SK-N-SH treated with all-trans-retinoic acid at 6 μM for 48 hours (cell line): ENCODE measurements at regions not wholly inside any gene's neighbourhood (a gene's known extent, or its start where the extent isn't known, plus 50 kb on each side); places are given as distances from the start of the nearest gene placed in this dataset.

Experiments
- ATAC-seq: fragments of 200-7000 bp; cut with Tn5 transposase; 3 replicates; pipeline ENCODE4 v1.9.1; 2020; ENCODE audit warnings: mild to moderate bottlenecking, moderate library complexity
- ARNTL ChIP-seq: fragments of 450-650 bp; formaldehyde crosslinking; IDR thresholded peaks from 2 replicates; pipeline ENCODE4 v1.5.0; 2020; ENCODE audit warnings: low read depth, mild to moderate bottlenecking, moderate library complexity, borderline replicate concordance
- BACH2 ChIP-seq: fragments of 250-450 bp; sonication (Bioruptor Pico); IDR thresholded peaks from 2 replicates; pipeline ENCODE4 v1.9.0; 2021; ENCODE audit warnings: mild to moderate bottlenecking, borderline replicate concordance
- CREB5 ChIP-seq: fragments of 250-450 bp; sonication (Bioruptor Pico); IDR thresholded peaks from 2 replicates; pipeline ENCODE4 v1.5.1; 2020; ENCODE audit warnings: low read depth, mild to moderate bottlenecking, moderate library complexity
- CSDC2 ChIP-seq: fragments of 250-450 bp; sonication (Bioruptor Pico); IDR thresholded peaks from 2 replicates; pipeline ENCODE4 v1.5.0; 2020; ENCODE audit warnings: mild to moderate bottlenecking, moderate library complexity
- ESRRG ChIP-seq: fragments of 250-450 bp; sonication (Bioruptor Pico); IDR thresholded peaks from 2 replicates; pipeline ENCODE4 v1.6.1; 2021; ENCODE audit warnings: mild to moderate bottlenecking
- GLIS3 ChIP-seq: fragments of 250-450 bp; sonication (Bioruptor Pico); IDR thresholded peaks from 2 replicates; pipeline ENCODE4 v1.5.0; 2020; ENCODE audit warnings: mild to moderate bottlenecking, moderate library complexity
- ISL1 ChIP-seq: fragments of 250-450 bp; sonication (Bioruptor Pico); IDR thresholded peaks from 2 replicates; pipeline ENCODE4 v2.1.2; 2022; ENCODE audit warnings: mild to moderate bottlenecking, moderate library complexity
- OSR1 ChIP-seq: fragments of 250-450 bp; sonication (Bioruptor Pico); IDR thresholded peaks from 2 replicates; pipeline ENCODE4 v1.8.0; 2022; ENCODE audit warnings: moderate library complexity, mild to moderate bottlenecking, inconsistent platforms
- PATZ1 ChIP-seq: fragments of 250-450 bp; sonication (Bioruptor Pico); IDR thresholded peaks from 2 replicates; pipeline ENCODE4 v1.8.0; 2020; ENCODE audit warnings: mild to moderate bottlenecking, moderate library complexity, borderline replicate concordance
- PPARA ChIP-seq: fragments of 250-450 bp; sonication (Bioruptor Pico); IDR thresholded peaks from 2 replicates; pipeline ENCODE4 v1.5.0; 2020; ENCODE audit warnings: mild to moderate bottlenecking, borderline replicate concordance
- RARB ChIP-seq: fragments of 250-450 bp; sonication (Bioruptor Pico); IDR thresholded peaks from 2 replicates; pipeline ENCODE4 v1.8.0; 2021; ENCODE audit warnings: mild to moderate bottlenecking, moderate library complexity
- SNAI2 ChIP-seq: fragments of 250-450 bp; sonication (Bioruptor Pico); IDR thresholded peaks from 2 replicates; pipeline ENCODE4 v1.5.0; 2020; ENCODE audit warnings: mild to moderate bottlenecking, moderate library complexity
- TCF4 ChIP-seq: fragments of 250-450 bp; sonication (Bioruptor Pico); IDR thresholded peaks from 2 replicates; pipeline ENCODE4 v1.8.0; 2021; ENCODE audit warnings: mild to moderate bottlenecking, moderate library complexity, borderline replicate concordance
- TOX ChIP-seq: fragments of 250-450 bp; sonication (Bioruptor Pico); IDR thresholded peaks from 2 replicates; pipeline ENCODE4 v1.8.0; 2021; ENCODE audit warnings: mild to moderate bottlenecking, moderate library complexity, borderline replicate concordance
- ZC3H10 ChIP-seq: fragments of 250-450 bp; sonication (Bioruptor Pico); IDR thresholded peaks from 2 replicates; pipeline ENCODE4 v1.5.1; 2021; ENCODE audit warnings: mild to moderate bottlenecking, moderate library complexity
- ZFP3 ChIP-seq: fragments of 250-450 bp; sonication (Bioruptor Pico); IDR thresholded peaks from 2 replicates; pipeline ENCODE4 v1.5.0; 2020; ENCODE audit warnings: mild to moderate bottlenecking, moderate library complexity
- ZFP30 ChIP-seq: fragments of 450-650 bp; formaldehyde crosslinking; IDR thresholded peaks from 2 replicates; pipeline ENCODE4 v1.5.0; 2022; ENCODE audit warnings: mild to moderate bottlenecking, moderate library complexity
- ZNF565 ChIP-seq: fragments of 450-650 bp; formaldehyde crosslinking; conservative IDR thresholded peaks from 2 replicates; pipeline ENCODE4 v1.5.0; 2020; ENCODE audit warnings: low read depth, mild to moderate bottlenecking, moderate library complexity
- ZNF70 ChIP-seq: fragments of 450-650 bp; formaldehyde crosslinking; IDR thresholded peaks from 2 replicates; pipeline ENCODE4 v1.5.0; 2020; ENCODE audit warnings: mild to moderate bottlenecking, moderate library complexity
- TF ChIP-seq, protein P1 (sequence below): fragments of 250-450 bp; sonication (Bioruptor Pico); IDR thresholded peaks from 2 replicates; pipeline ENCODE4 v1.5.0; 2020; ENCODE audit warnings: mild to moderate bottlenecking, moderate library complexity
- TF ChIP-seq, protein P2 (sequence below): fragments of 250-450 bp; sonication (Bioruptor Pico); IDR thresholded peaks from 2 replicates; pipeline ENCODE4 v1.5.1; 2021; ENCODE audit warnings: mild to moderate bottlenecking, moderate library complexity
- TF ChIP-seq, protein P3 (sequence below): fragments of 250-450 bp; sonication (Bioruptor Pico); IDR thresholded peaks from 2 replicates; pipeline ENCODE4 v1.8.0; 2021; ENCODE audit warnings: low read depth, mild to moderate bottlenecking, moderate library complexity, borderline replicate concordance

GRCh38 chr6:84349542-84349941 lies 122.1 kb upstream of the CEP162 start (continued):
- TF ChIP-seq, protein P1, sequence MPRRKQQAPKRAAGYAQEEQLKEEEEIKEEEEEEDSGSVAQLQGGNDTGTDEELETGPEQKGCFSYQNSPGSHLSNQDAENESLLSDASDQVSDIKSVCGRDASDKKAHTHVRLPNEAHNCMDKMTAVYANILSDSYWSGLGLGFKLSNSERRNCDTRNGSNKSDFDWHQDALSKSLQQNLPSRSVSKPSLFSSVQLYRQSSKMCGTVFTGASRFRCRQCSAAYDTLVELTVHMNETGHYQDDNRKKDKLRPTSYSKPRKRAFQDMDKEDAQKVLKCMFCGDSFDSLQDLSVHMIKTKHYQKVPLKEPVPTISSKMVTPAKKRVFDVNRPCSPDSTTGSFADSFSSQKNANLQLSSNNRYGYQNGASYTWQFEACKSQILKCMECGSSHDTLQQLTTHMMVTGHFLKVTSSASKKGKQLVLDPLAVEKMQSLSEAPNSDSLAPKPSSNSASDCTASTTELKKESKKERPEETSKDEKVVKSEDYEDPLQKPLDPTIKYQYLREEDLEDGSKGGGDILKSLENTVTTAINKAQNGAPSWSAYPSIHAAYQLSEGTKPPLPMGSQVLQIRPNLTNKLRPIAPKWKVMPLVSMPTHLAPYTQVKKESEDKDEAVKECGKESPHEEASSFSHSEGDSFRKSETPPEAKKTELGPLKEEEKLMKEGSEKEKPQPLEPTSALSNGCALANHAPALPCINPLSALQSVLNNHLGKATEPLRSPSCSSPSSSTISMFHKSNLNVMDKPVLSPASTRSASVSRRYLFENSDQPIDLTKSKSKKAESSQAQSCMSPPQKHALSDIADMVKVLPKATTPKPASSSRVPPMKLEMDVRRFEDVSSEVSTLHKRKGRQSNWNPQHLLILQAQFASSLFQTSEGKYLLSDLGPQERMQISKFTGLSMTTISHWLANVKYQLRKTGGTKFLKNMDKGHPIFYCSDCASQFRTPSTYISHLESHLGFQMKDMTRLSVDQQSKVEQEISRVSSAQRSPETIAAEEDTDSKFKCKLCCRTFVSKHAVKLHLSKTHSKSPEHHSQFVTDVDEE (CRISPR knock-in tag): no peak
- TF ChIP-seq RARB (CRISPR knock-in tag): no peak
- no peak for TF ChIP-seq ZC3H10 (CRISPR knock-in tag)
- no peak for TF ChIP-seq BACH2
- no peak for TF ChIP-seq PPARA (CRISPR knock-in tag)
- TF ChIP-seq CSDC2: no peak
- TF ChIP-seq ZNF565 (CRISPR knock-in tag): no peak
- TF ChIP-seq ZNF70: no peak
- TF ChIP-seq, protein P2, sequence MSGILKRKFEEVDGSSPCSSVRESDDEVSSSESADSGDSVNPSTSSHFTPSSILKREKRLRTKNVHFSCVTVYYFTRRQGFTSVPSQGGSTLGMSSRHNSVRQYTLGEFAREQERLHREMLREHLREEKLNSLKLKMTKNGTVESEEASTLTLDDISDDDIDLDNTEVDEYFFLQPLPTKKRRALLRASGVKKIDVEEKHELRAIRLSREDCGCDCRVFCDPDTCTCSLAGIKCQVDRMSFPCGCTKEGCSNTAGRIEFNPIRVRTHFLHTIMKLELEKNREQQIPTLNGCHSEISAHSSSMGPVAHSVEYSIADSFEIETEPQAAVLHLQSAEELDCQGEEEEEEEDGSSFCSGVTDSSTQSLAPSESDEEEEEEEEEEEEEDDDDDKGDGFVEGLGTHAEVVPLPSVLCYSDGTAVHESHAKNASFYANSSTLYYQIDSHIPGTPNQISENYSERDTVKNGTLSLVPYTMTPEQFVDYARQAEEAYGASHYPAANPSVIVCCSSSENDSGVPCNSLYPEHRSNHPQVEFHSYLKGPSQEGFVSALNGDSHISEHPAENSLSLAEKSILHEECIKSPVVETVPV (CRISPR knock-in tag): no peak

GRCh38 chr6:84348801-84349200 lies 121.4 kb upstream of the CEP162 start:
- no peak for ATAC-seq
- TF ChIP-seq BACH2 (no peak), ARNTL (no peak), ZFP30 (no peak), CREB5 (CRISPR knock-in tag) (no peak), GLIS3 (CRISPR knock-in tag) (no peak), ISL1 (CRISPR knock-in tag) (no peak), RARB (CRISPR knock-in tag) (no peak), ZNF70 (no peak), SNAI2 (CRISPR knock-in tag) (no peak)

GRCh38 chr6:84346372-84346771 lies 118.9 kb upstream of the CEP162 start:
- ATAC-seq: peak; percentile 67; the same call in 2 of the 3 replicates
- TF ChIP-seq ESRRG (no peak), RARB (CRISPR knock-in tag) (no peak), ZC3H10 (CRISPR knock-in tag) (no peak), GLIS3 (CRISPR knock-in tag) (no peak), CREB5 (CRISPR knock-in tag) (no peak), OSR1 (CRISPR knock-in tag) (no peak), TCF4 (CRISPR knock-in tag) (no peak), CSDC2 (no peak), ZFP30 (no peak), BACH2 (no peak), ISL1 (CRISPR knock-in tag) (no peak)
- TF ChIP-seq, protein P3, sequence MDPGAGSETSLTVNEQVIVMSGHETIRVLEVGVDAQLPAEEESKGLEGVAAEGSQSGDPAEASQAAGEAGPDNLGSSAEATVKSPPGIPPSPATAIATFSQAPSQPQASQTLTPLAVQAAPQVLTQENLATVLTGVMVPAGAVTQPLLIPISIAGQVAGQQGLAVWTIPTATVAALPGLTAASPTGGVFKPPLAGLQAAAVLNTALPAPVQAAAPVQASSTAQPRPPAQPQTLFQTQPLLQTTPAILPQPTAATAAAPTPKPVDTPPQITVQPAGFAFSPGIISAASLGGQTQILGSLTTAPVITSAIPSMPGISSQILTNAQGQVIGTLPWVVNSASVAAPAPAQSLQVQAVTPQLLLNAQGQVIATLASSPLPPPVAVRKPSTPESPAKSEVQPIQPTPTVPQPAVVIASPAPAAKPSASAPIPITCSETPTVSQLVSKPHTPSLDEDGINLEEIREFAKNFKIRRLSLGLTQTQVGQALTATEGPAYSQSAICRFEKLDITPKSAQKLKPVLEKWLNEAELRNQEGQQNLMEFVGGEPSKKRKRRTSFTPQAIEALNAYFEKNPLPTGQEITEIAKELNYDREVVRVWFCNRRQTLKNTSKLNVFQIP (CRISPR knock-in tag): no peak
- TF ChIP-seq, protein P2 (CRISPR knock-in tag): no peak

DNA sequence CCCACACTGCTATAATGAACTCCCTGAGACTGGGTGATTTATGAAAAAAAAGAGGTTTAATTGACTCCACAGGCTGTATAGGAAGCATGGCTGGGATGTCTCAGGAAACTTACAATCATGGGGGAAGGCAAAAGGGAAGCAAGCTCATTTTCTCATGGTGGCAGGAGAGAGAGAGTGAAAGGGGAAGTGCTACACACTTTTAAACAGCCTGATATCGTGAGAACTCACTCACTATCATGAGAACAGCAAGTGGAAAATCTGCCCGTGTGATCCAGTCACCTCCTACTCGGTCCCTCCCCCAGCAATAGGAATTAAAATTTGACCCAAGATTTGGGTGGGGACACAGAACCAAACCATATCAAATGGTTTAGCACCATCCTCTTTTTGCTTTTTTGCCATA lies 116.6 kb upstream of the CEP162 start:
- TF ChIP-seq GLIS3 (CRISPR knock-in tag): no peak
- TF ChIP-seq TCF4 (CRISPR knock-in tag): no peak
- TF ChIP-seq CREB5 (CRISPR knock-in tag): no peak
- no peak for TF ChIP-seq ZFP3 (CRISPR knock-in tag)
- TF ChIP-seq ZC3H10 (CRISPR knock-in tag): no peak
- no peak for TF ChIP-seq TOX (CRISPR knock-in tag)
- TF ChIP-seq PATZ1: no peak
- no peak for ATAC-seq
